ENCODE measurements at regions not wholly inside any gene's neighbourhood (a gene's known extent, or its start where the extent isn't known, plus 50 kb on each side); places are given as distances from the start of the nearest gene placed in this dataset.
A peak's percentile ranks its signal among the peaks of the same experiment; 100 is the strongest.

DNA sequence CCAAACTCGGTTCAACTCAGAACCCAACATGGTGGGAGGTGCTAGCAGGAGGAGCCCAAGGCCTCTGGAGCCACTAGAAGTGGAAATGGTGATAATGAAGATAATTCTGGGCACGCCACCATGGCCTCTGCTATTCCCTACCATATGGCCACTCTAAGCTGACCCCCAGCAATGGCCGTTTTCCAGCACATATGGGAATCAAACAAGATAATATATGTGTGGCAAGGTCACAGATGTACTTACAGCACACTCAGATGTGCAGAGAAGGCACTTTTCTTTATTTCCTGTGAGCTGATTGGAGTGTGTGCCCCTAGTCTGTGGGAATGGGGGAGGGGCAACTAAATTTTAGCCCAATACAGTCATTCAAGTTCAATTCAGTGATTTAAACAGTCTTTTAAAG lies 153.4 kb upstream of the LRFN2 start:
- DNase-seq = no peak

- no peak for DNase-seq
Measured at GRCh38 chr6:40738551-40739193, 151.5 kb upstream of the LRFN2 start.

DNA sequence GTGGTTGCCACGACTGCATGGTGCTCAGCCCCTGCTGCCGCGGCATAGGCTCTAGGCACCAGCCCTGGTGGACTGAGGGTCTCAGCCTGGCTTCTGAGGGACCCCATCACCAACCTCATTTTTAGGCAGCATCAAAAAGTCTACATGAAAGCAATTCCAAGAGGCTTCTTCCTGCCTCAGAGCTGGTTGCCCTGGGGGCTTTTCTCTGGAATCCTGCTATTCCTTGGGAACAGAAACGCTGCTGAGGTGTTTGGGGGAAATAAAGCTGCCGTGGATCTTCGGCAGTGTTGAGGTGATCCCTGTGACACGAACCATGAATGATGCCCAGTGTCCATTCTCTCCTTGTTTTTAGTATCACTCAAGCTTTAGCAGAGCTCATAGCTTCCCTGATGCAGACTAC lies 148.4 kb upstream of the LRFN2 start:
- no peak for DNase-seq

DNA sequence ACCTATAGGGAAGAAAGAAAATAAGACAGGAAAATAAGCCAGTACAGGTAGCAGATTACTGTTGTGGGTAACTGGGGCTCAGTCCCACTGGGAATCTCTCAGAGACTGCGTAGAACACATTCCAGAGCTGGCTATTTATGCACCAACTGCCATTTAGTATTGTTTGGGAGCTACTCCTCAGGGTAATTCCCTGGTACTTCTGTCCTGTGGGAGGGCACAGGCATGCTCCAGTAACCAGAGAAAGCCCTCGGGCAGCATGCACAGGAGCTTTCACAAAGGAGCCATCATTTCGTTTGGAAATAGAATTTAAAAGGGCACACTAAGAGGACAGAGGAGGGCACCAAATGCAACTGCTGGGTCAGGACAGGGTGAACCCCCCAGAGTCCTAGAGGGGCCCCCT lies 148.0 kb upstream of the LRFN2 start:
- no peak for DNase-seq

DNA sequence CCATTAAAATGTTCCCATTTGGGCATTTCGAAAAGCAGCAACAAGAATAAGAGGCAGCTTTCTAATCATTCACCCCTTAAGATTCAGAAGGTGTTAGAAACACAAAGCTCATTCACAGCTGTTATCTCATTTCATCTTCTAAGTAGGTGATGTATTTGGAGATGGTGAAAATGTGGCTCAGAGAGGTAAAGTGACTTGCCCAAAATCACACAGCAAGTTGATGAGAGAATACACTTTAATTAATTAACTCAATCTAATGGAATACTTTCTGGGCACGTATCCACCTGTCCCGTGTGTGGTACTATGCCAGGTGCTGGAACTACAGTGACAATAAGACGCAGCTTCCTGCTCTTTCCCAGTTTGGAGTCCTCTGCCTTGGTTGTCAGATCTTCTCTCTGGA lies 147.4 kb upstream of the LRFN2 start:
- DNase-seq = no peak

- no peak for DNase-seq
Measured at GRCh38 chr6:40733770-40734396, 146.7 kb upstream of the LRFN2 start.

- no peak for DNase-seq
Measured at GRCh38 chr6:40733290-40733689, 146.1 kb upstream of the LRFN2 start.

- no peak for DNase-seq
Measured at GRCh38 chr6:40732878-40733277, 145.7 kb upstream of the LRFN2 start.

GRCh38 chr6:40728643-40729042 lies 141.5 kb upstream of the LRFN2 start:
- no peak for DNase-seq

DNA sequence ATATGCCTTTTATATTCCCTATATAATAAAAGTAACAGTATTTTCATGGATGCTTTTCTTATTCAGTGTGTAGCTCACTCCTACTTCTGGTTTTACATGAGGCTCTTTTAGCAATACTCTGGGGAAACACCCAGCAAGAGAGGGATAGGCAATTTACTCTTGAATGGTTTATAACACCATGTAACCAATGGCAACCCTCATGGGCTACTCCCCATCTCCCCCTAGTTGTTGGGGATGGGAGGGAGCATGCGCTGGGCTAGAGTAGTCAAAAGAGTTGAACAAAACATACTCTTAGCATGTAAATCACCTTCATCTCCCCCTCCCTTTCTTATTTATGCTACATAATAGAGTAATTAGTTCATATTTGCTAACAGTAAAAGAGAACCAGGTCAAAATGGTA lies 140.1 kb upstream of the LRFN2 start:
- no peak for DNase-seq

DNA sequence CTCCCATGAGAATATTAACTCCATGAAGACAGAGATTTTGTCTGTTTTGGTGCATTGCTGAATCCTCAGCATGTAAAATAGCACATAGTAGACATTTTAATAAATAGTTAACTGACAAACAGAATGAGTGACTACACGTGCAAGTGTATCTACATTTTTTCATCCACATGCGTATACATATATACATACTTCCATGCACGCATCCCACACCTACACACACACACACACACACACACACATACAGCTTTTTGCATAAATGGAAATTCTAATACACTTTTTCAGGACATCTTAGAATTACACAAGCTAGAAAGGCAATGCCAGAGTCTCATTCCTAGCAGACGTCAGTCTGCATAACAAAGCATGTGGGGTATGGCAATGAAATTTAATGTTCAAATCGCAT lies 139.7 kb upstream of the LRFN2 start:
- no peak for DNase-seq

GRCh38 chr6:40725390-40725789 lies 138.2 kb upstream of the LRFN2 start:
- no peak for DNase-seq

GRCh38 chr6:40724886-40725285 lies 137.7 kb upstream of the LRFN2 start:
- DNase-seq = no peak

GRCh38 chr6:40723967-40724366 lies 136.8 kb upstream of the LRFN2 start:
- no peak for DNase-seq

DNA sequence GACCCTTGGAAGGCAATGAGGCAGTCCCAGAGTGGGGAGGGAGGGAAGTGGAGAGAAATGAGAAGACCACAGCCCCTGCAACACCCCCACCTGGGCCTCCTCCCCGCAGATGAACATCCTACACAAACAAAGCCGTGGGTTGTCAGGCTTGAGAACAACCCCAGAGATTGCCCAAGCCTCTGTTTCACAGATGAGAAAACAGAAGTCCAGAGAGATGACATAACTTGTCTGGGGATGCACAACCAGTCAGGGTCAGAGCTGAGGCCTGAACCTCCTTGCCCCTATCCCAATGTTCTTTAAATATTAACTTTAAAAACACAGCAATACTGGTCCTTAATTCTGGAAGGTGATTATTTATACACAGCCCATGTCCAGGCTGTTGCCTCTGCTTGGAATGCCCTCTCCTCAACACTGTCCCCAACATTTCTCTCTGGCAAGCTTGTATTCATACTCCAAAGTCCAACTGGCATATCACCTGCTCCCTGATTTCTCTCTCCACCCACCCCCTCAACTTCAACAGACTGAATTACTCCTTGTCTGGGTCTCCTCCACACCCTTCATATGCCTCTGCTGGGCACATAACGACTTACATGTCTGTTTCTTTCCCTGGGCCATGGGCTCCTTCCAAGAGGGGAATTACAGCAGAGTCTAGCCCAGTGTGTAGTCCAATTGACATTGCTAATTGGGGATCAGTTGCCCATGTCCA lies 135.5 kb upstream of the LRFN2 start:
- no peak for DNase-seq

DNA sequence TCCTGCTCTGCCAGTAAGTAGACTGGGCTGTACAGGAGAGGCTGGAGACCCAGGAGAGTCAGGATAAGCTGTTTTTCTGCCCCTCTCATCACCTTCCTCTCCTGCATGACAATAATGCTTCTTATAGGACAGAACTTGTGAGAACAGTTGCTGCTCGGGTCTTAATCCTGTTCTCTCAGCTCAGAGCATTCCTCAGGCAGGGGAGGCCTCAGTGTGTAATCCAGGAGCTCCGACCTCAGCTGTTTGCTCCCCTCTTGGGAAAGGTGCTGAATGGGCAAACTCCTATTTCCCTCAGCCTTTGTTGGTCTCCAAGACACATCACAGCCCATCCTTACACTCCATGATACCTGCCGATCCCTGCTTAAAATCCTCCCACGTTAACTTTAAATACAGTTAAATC lies 134.9 kb upstream of the LRFN2 start:
- no peak for DNase-seq

DNA sequence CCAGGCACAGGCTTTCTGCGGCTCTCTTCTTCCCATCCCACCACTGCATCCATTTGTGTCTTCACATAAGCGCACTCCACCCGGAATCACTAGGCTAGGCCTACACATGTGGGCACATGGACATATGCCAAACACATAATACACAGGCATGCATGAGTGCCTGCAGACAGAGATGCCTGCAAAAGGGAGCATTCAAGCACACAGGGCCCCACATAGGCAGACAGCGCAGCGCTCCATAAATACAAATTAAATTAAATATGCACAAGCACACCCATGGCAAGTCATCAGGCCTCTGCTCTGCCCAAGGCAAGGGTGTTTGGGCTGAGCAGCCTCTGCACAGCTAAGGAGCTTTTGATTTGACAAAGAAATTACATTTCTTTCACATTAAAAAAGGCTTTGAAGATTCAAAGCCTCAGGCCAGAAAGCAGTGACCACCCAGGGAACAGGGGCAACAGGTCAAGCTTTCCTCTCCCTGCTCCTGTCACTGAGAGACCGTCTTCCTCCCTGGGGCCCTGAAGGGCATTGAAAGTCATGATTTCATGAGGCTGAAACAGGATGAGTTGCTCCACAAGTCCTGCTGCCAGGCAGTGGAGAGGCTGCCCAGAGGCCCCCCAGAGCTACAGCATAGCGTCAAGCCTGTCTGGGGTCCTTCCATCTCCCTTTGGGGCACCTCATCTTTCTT lies 134.2 kb upstream of the LRFN2 start:
- no peak for DNase-seq

GRCh38 chr6:40720375-40720748 lies 133.2 kb upstream of the LRFN2 start:
- DNase-seq = no peak

DNA sequence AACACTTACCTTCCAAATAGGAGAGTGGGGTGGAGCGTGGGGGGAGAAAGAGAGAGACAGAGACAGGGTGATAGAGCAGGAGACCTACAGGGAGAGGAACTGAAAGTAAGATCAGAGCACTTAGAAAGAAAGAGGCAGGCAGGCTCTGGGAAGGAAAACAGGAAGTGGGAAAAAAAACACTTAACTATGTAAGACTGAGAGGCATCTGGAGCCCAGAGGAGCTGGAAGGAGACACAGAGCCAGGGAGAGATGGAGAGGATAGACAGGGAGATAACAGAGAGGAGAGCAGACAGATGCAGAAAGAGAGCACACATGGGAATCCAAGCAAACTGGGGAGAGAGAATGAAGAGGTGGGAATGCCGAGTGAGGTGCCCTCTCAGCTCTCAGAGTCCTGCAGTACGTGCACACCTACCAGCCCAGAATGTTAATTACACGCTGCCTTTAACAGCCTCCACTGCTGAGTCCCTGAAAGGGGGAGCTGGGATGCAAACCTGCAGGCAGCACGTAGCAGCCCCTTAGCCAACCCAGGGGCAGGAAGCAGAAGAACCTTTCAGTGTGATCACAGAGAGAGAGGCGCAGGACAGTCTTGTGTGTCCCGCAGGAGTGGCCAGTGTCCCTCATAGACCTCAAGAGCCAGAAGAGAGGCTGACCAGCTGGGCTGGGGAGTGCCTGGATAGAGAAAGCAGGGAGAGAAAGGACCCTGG lies 132.7 kb upstream of the LRFN2 start:
- peak; percentile 41 for DNase-seq

- no peak for DNase-seq
Measured at GRCh38 chr6:40718401-40718800, 131.2 kb upstream of the LRFN2 start.

DNA sequence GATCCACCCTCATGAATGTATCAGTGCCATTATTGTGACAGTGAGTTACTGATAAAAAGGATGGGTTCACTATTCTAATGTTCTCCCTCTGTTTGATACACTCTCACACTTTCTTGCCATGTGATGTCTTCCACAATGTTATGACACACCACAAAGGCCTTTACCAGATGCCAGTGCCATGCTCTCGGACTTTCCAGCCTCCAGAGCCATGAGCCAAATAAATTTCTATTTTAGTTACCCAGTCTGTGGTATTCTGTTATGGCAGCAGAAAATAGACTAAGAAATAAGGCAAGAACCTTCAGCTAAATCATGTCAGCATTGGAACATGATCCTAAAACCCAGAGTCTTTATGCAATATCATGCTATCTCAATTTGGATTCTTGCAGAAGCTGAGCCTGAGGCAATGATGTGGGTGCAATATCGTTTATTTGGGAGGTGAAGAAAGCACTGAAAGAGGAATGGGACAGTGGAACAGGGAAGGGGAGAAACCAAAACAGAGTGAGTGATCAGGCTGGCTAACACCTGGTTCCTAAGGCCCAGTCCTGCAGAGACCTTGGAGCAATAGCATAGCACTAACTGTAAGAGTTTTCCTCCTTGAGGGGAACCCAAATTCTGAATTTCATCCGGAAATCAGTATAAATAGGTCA lies 130.4 kb upstream of the LRFN2 start:
- no peak for DNase-seq

GRCh38 chr6:40715570-40716403 lies 128.6 kb upstream of the LRFN2 start:
- peak; percentile 59 for DNase-seq

All from NCI-H2029 treated with DMSO at 0.1 percent for 48 hours (cell line).